ENCODE measurements at regions not wholly inside any gene's neighbourhood (a gene's known extent, or its start where the extent isn't known, plus 50 kb on each side); places are given as distances from the start of the nearest gene placed in this dataset.

GRCh38 chr10:78772486-78772885 is 296.3 kb upstream of the ZMIZ1 start:
- TF ChIP-seq POLR2AphosphoS5 (IDR thresholded peaks at IDR 0.05) (no peak), CTCF (IDR thresholded peaks at IDR 0.05) (no peak), EP300 (IDR thresholded peaks at IDR 0.05) (no peak), POLR2A (IDR thresholded peaks at IDR 0.05) (no peak)
